HCT116 (cell line): ENCODE measurements at regions not wholly inside any gene's neighbourhood (a gene's known extent, or its start where the extent isn't known, plus 50 kb on each side); places are given as distances from the start of the nearest gene placed in this dataset.

Experiments
- ATAC-seq: fragments of 200-7000 bp; cut with Tn5 transposase; 2 replicates; pipeline ENCODE4 v1.9.1; 2020; ENCODE audit warnings: mild to moderate bottlenecking, moderate library complexity
- BruUV-seq: library from RNA; stranded (reverse); fragments of 400-500 nt; replicated peaks from 2 replicates; lab custom pipeline; 2021; lab: Mats Ljungman, UMichigan
- CTCF ChIA-PET: fragments of 300-600 bp; sonication (Branson Sonifier 250); formaldehyde crosslinking; loops from one replicate; lab custom pipeline; 2021; ENCODE audit warnings: antibody characterized with exemption; lab: Charles Lee
- POLR2A ChIA-PET: fragments of 300-600, 350-600 bp; sonication (Branson Sonifier 250); formaldehyde crosslinking; loops from one replicate; lab custom pipeline; 2021; ENCODE audit warnings: antibody characterized with exemption; lab: Charles Lee
- RAD21 ChIA-PET, 2 experiments: fragments of 300-600 bp; sonication (Branson Sonifier 250); formaldehyde crosslinking; loops; one replicate each; lab custom pipeline; 2023; ENCODE audit warnings: low total read pairs in 2 of 2; ENCODE audit not compliant: uncharacterized antibody in 2 of 2, unreplicated experiment in 2 of 2, low non-redundant PET in 1 of 2; lab: Charles Lee
- DNase-seq: peaks from one replicate; pipeline ENCODE4 v3.0.0-alpha.2; 2010; ENCODE audit warnings: low read depth, low spot score
- H2AFZ ChIP-seq: fragments of 200-600 bp; shearing (Covaris generic), sonication (generic); 2 replicates; pipeline ENCODE4 v1.6.1; 2017; ENCODE audit warnings: low read depth, mixed run types, mixed read lengths, antibody characterized with exemption, low read length; ENCODE audit not compliant: poor library complexity, severe bottlenecking
- H3K27ac ChIP-seq: 2 replicates; pipeline ENCODE4 v1.5.1; 2012; ENCODE audit warnings: low read depth, low read length
- H3K27me3 ChIP-seq: fragments of 200-600 bp; sonication (generic); 2 replicates; pipeline ENCODE4 v1.6.1; 2016; ENCODE audit warnings: mixed run types, low read length, mixed read lengths; ENCODE audit not compliant: insufficient read depth
- H3K36me3 ChIP-seq, 2 experiments: fragments of 200-500 bp in 1 of 2; fragments of 200-600 bp in 1 of 2; sonication (Bioruptor generic) in 1 of 2; sonication (generic) in 1 of 2; 2 replicates each; pipeline versions ENCODE4 v1.5.1 to v1.6.1; 2014 to 2016; ENCODE audit warnings: low read length in 2 of 2, inconsistent platforms in 1 of 2, mixed read lengths in 1 of 2, mixed run types in 1 of 2; ENCODE audit not compliant: insufficient read depth in 2 of 2, control insufficient read depth in 1 of 2
- H3K4me1 ChIP-seq, 2 experiments: fragments of 200-600 bp in 1 of 2; sonication (generic) in 1 of 2; 2 replicates each; pipeline versions ENCODE4 v1.5.1 to v1.6.1; 2012 to 2017; ENCODE audit warnings: low read length in 2 of 2, inconsistent platforms in 1 of 2, mild to moderate bottlenecking in 1 of 2, mixed read lengths in 1 of 2, mixed run types in 1 of 2, moderate library complexity in 1 of 2; ENCODE audit not compliant: insufficient read depth in 2 of 2, control insufficient read depth in 1 of 2
- H3K4me2 ChIP-seq: fragments of 200-600 bp; sonication (generic); 2 replicates; pipeline ENCODE4 v1.6.1; 2017; ENCODE audit warnings: mixed run types, low read length, mixed read lengths
- H3K4me3 ChIP-seq, 2 experiments: fragments of 200-600 bp in 1 of 2; sonication (generic) in 1 of 2; replicated peaks in 1 of 2; 2 replicates each; pipeline ENCODE4 v1.5.1; 2011 to 2016; ENCODE audit warnings: low read length in 2 of 2, control low read depth in 1 of 2, low read depth in 1 of 2, mild to moderate bottlenecking in 1 of 2, mixed read lengths in 1 of 2, mixed run types in 1 of 2
- H3K79me2 ChIP-seq: fragments of 200-600 bp; sonication (generic); 2 replicates; pipeline ENCODE4 v1.6.1; 2017; ENCODE audit warnings: mild to moderate bottlenecking, mixed run types, low read length, moderate library complexity, mixed read lengths; ENCODE audit not compliant: insufficient read depth
- H3K9ac ChIP-seq: fragments of 200-600 bp; sonication (generic); 2 replicates; pipeline ENCODE4 v1.6.1; 2016; ENCODE audit warnings: low read length, mixed read lengths
- H3K9me2 ChIP-seq: fragments of 200-600 bp; sonication (generic), shearing (Covaris generic); 2 replicates; pipeline ENCODE4 v1.6.1; 2017; ENCODE audit warnings: mixed run types, mild to moderate bottlenecking, moderate library complexity; ENCODE audit not compliant: insufficient read depth
- H3K9me3 ChIP-seq, 2 experiments: fragments of 200-500 bp in 1 of 2; fragments of 200-600 bp in 1 of 2; sonication (Bioruptor generic) in 1 of 2; sonication (generic) in 1 of 2; 2 replicates each; pipeline ENCODE4 v1.6.1; 2014 to 2017; ENCODE audit warnings: low read length in 2 of 2, mixed read lengths in 2 of 2, inconsistent platforms in 1 of 2, low read depth in 1 of 2, mild to moderate bottlenecking in 1 of 2, mixed run types in 1 of 2, moderate library complexity in 1 of 2; ENCODE audit not compliant: control insufficient read depth in 1 of 2, insufficient read depth in 1 of 2
- H4K20me1 ChIP-seq: fragments of 200-600 bp; sonication (generic), shearing (Covaris generic); 2 replicates; pipeline ENCODE4 v1.6.1; 2017; ENCODE audit warnings: mixed run types, mild to moderate bottlenecking, moderate library complexity; ENCODE audit not compliant: insufficient read depth
- CBX3 ChIP-seq: IDR thresholded peaks from 2 replicates; pipeline ENCODE4 v1.6.1; 2012; ENCODE audit warnings: low read depth
- RAD21 ChIP-seq: IDR thresholded peaks from 2 replicates; pipeline ENCODE4 v1.6.1; 2012; ENCODE audit warnings: low read depth, mild to moderate bottlenecking
- REST ChIP-seq: IDR thresholded peaks from 2 replicates; pipeline ENCODE4 v1.6.1; 2012; ENCODE audit warnings: low read depth
- SIN3A ChIP-seq: IDR thresholded peaks from 2 replicates; pipeline ENCODE4 v1.6.1; 2012; ENCODE audit warnings: low read depth
- ZBTB33 ChIP-seq: IDR thresholded peaks from 2 replicates; pipeline ENCODE4 v1.6.1; 2011; ENCODE audit warnings: mild to moderate bottlenecking, low read length, moderate library complexity; ENCODE audit not compliant: insufficient replicate concordance; ENCODE audit errors: extremely low read depth
- intact Hi-C: fragments of 100-400 bp; cut with micrococcal nuclease; formaldehyde crosslinking; loops from 2 replicates; pipeline ENCODE4 v1.10.0; 2022

GRCh38 chr9:91039125-91039834 is 237.7 kb downstream of the SYK start:
- H3K9ac ChIP-seq = no peak overlapping the region
- no peaks in the 10 kb centered on the region for H3K27me3 ChIP-seq
- no TSS peak for BruUV-seq
- no peak for ATAC-seq
- H3K9me2 ChIP-seq = no peaks in the 10 kb centered on the region
- DNase-seq = no peak
- peaks cover 21 to 29% of the 10 kb centered on the region in 2 experiments for H3K4me1 ChIP-seq
- H3K4me2 ChIP-seq = no peak overlapping the region
- POLR2A ChIA-PET = no interaction called here
- no peaks in the 10 kb centered on the region for H3K9me3 ChIP-seq
- H3K79me2 ChIP-seq = no peaks in the 10 kb centered on the region
- intact Hi-C loops = loop anchor here (5.0 kb wide), 2 partner anchors 158 to 263 kb away; no protein-coding TSS in a partner anchor
- no peak overlapping the region for H3K4me3 ChIP-seq
- no peak overlapping the region for H3K27ac ChIP-seq
- H2AFZ ChIP-seq = no peak overlapping the region
- TF ChIP-seq SIN3A (no peak), RAD21 (peak; percentile 31; the same call in 1 of the 2 replicates)
- CTCF ChIA-PET = no interaction called here
- no peaks in the 10 kb centered on the region for H3K36me3 ChIP-seq
- RAD21 ChIA-PET = no interaction called here
- no peaks in the 10 kb centered on the region for H4K20me1 ChIP-seq

GRCh38 chr9:91039835-91040140 is 238.2 kb downstream of the SYK start:
- ChIA-PET POLR2A (no interaction called here), CTCF (no interaction called here), RAD21 (no interaction called here)
- Histone ChIP-seq H3K4me2 (no peak overlapping the region), H3K9me3 (no peaks in the 10 kb centered on the region), H2AFZ (no peak overlapping the region), H3K9me2 (no peaks in the 10 kb centered on the region), H3K4me1 (peaks cover 21 to 25% of the 10 kb centered on the region in 2 experiments), H3K9ac (no peak overlapping the region), H4K20me1 (no peaks in the 10 kb centered on the region), H3K36me3 (no peaks in the 10 kb centered on the region), H3K27me3 (no peaks in the 10 kb centered on the region), H3K4me3 (no peak overlapping the region), H3K79me2 (no peaks in the 10 kb centered on the region), H3K27ac (no peak overlapping the region)
- no peak for ATAC-seq
- no peak for TF ChIP-seq REST
- no peak for TF ChIP-seq ZBTB33
- TF ChIP-seq SIN3A = no peak
- TF ChIP-seq CBX3 = no peak
- intact Hi-C loops = loop anchor here (5.0 kb wide), 2 partner anchors 158 to 263 kb away; no protein-coding TSS in a partner anchor
- no peak for DNase-seq
- BruUV-seq = no TSS peak
